Fibroblast of the aortic adventitia (primary cell): ENCODE measurements at regions not wholly inside any gene's neighbourhood (a gene's known extent, or its start where the extent isn't known, plus 50 kb on each side); places are given as distances from the start of the nearest gene placed in this dataset.
A peak's percentile ranks its signal among the peaks of the same experiment; 100 is the strongest.

Experiments
- DNase-seq: peaks from one replicate; pipeline ENCODE4 v3.0.0-alpha.2; 2010; ENCODE audit warnings: low read depth
- H3K4me3 ChIP-seq: 2 replicates; pipeline ENCODE4 v1.5.1; 2011; ENCODE audit warnings: low read depth, mild to moderate bottlenecking, control low read depth, low read length, moderate library complexity
- TF ChIP-seq, protein P1 (sequence below): IDR thresholded peaks from 2 replicates; pipeline ENCODE4 v1.5.1; 2011; ENCODE audit warnings: mild to moderate bottlenecking, low read length, control low read depth, inconsistent platforms; ENCODE audit not compliant: insufficient read depth

DNA sequence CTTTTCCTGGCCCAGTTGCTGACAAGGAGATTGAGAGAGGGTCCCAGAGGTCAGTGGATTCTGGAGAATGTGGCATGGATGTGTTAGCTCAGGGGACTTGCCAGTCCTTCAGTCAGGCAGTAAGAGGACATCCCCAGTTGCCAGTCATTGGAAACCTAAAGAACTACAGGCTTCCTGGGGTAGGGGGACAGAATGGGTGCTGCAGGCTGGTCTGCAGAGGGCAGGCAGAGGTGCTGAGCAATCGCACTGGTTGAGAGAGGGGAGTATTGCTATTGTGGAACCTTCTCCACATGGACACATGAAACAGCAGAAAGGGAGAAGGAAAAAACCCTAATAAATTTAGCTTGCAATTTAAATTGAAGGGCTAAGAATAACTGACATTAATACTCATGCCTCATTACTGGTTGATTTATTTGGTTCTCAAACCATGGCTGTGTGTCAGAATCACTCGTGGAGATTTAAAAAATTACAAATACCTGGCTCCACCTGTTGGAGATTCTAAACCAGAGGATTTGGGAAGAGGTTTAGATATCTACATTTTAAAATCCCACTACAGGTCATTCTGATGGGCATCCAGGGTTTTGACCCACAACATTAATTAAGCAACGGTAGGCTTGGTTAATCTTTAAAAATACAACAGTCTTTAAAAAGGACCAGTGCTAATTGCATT lies 71.2 kb upstream of the SLC38A2 start:
- TF ChIP-seq, protein P1, sequence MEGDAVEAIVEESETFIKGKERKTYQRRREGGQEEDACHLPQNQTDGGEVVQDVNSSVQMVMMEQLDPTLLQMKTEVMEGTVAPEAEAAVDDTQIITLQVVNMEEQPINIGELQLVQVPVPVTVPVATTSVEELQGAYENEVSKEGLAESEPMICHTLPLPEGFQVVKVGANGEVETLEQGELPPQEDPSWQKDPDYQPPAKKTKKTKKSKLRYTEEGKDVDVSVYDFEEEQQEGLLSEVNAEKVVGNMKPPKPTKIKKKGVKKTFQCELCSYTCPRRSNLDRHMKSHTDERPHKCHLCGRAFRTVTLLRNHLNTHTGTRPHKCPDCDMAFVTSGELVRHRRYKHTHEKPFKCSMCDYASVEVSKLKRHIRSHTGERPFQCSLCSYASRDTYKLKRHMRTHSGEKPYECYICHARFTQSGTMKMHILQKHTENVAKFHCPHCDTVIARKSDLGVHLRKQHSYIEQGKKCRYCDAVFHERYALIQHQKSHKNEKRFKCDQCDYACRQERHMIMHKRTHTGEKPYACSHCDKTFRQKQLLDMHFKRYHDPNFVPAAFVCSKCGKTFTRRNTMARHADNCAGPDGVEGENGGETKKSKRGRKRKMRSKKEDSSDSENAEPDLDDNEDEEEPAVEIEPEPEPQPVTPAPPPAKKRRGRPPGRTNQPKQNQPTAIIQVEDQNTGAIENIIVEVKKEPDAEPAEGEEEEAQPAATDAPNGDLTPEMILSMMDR, result no peak
- H3K4me3 ChIP-seq, result no peak overlapping the region
- DNase-seq, result no peak

DNA sequence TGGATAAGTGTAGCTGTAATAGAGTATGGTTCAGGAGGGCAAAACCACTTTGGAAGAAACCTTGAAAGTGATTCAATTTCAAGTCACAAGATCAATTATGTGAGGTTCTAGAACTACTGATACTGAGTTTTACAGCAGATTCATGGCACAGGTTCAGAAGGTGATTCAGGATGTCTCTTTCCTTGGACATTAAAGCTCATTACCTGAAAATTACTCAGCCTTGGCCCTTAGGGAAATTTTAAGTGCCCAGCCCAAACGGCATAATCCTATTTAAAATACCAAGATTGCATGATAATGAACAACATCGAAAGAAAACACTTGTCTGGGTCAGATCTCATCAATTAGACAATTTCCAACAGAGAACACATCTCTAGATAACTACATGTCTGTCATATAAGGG lies 70.2 kb upstream of the SLC38A2 start:
- TF ChIP-seq, protein P1, result no peak
- no peak for DNase-seq

DNA sequence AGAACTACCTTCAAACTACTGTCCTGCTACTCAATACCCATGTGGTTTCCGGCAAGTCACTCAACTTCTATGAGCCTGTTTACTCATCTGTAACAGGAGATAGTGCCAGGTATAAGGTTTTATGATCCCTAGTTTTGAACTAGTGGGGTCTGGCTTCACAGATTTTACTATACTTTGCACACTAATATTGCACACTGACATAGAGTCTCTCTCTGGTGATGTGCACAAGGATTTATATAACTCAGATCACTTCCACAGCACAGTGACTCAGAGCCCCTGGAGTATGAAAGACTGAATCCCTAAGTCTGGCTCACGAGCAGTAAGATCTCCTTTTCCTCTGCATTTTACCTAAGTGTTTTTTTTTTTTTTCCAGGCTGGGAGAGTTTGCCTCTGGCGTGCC lies 69.7 kb upstream of the SLC38A2 start:
- H3K4me3 ChIP-seq, result no peak overlapping the region
- DNase-seq, result peak; percentile 67
- TF ChIP-seq, protein P1, result no peak

More for the DNA sequence above, 70.2 kb upstream of the SLC38A2 start:
- no peak overlapping the region for H3K4me3 ChIP-seq

DNA sequence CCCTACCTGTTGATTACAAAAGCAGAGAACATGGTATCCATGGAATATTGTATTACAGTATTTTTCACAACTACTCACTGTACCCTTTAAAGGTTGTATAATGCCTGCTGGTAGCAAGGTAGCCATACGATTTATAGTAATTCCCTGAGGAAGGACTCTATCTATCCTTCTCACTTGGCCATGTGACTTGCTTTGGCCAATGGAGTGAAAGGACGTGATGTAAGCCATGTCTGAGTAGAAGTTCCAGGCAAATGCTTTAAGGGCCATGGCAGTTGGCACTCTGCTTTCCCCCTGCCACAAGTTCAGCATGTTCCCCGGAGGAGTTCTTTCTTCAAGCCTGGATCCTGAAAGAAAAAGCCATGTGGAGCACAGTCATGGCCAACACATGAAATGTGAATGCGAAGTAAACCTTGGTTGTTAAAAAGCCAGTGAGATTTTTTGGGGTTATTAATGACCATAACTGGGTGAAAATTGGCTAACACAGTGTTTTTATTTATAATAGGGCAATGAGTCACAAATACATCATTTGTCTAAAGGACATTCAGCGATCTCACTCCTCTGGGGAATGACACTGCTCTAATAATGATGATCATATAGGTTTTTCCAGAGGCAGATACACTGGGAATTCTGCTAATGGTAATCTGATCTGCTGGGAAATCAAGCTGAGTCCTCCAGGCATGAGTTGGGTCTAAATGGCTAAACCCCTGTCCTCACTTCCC lies 67.4 kb upstream of the SLC38A2 start:
- TF ChIP-seq, protein P1, result no peak
- no peak overlapping the region for H3K4me3 ChIP-seq
- no peak for DNase-seq

DNA sequence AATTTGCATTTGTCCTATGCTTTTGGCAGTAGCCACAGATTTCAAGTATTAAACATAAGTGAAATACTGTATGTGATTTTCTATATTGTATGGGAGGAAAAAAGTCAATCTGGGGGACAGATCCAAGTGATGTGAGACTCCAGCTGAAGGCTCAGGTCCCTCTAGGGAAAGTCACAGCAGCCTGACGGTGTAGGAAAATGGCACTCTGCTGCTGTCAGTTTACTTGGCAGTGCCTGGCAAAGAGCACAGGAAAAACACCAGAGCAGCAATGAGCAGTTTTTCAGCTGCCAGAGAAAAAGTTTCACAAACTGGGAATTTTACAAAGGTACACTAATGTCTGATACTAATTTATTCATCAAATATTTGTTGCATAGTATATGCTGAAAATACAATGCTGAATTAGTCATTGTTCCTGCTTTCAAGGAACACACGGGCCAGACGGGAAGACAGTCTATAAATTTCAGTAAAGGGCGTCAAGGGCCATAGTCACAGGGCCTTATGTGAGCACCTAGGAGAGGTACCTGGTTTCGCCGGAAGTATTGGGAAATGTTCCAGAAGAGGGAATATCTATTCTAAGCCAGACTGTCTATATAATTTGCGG lies 66.2 kb upstream of the SLC38A2 start:
- no peak overlapping the region for H3K4me3 ChIP-seq
- DNase-seq, result no peak
- TF ChIP-seq, protein P1, result no peak

DNA sequence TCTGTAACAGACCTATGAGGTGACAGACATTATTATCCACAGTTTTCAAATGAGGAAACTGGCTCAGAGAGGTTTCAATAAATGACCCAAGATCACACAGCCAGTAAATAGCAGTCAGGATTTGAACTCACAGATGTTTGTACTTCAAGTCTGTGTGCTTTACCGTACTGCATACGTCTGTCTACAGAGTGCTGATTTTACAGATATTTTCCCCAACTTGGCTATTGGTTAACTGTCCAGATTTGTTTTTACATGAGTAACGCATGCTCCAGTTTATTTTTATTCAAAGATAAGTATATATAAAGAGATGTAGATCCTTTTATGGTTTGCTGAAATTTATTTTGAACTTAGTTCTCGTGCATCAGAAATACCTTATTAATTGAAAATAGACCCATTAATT lies 65.7 kb upstream of the SLC38A2 start:
- no peak for DNase-seq
- H3K4me3 ChIP-seq, result no peak overlapping the region
- TF ChIP-seq, protein P1, result no peak
